ENCODE measurements at regions not wholly inside any gene's neighbourhood (a gene's known extent, or its start where the extent isn't known, plus 50 kb on each side); places are given as distances from the start of the nearest gene placed in this dataset.

DNA sequence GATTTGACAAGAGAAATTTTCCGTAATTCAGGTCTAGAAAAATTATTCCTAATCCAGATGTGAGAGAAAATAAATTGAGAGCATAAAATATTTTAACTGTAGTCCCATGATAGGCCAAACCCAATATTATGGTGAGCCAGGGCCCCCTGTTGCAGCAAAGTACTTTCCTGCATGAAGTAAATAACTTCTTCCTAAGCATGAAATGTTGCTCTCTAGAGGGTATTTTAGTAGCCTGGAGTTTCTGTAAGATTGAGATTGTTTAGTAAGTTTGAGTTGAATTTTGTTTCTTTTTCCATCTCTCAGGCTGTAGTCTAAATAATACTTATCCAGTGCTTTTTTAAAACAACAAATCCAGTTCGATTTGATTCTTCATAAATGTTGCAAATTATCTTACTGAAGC is 317.5 kb upstream of the MPDZ start:
- TF ChIP-seq SP1 (IDR thresholded peaks at IDR 0.05) (no peak), FOXA1 (IDR thresholded peaks at IDR 0.05) (no peak), PKNOX1 (IDR thresholded peaks at IDR 0.05) (no peak), CTBP1 (IDR thresholded peaks at IDR 0.05; ENCODE audit: borderline replicate concordance) (no peak), L3MBTL2 (conservative IDR thresholded peaks at IDR 0.05) (no peak), BHLHE40 (IDR thresholded peaks at IDR 0.05; ENCODE audit: borderline replicate concordance) (no peak), FOXK2 (IDR thresholded peaks at IDR 0.05) (no peak), TARDBP (IDR thresholded peaks at IDR 0.05) (no peak), ARNT (IDR thresholded peaks at IDR 0.05) (no peak), FOXM1 (IDR thresholded peaks at IDR 0.05; ENCODE audit: borderline replicate concordance) (no peak), LEF1 (IDR thresholded peaks at IDR 0.05; ENCODE audit: borderline replicate concordance) (no peak)

All from HEK293T (cell line).